H9 (cell line): ENCODE measurements at regions not wholly inside any gene's neighbourhood (a gene's known extent, or its start where the extent isn't known, plus 50 kb on each side); places are given as distances from the start of the nearest gene placed in this dataset.

Experiments
- DNase-seq: peaks from one replicate; pipeline ENCODE4 v3.0.0-alpha.2; 2017
- H2AFZ ChIP-seq: one replicate; pipeline ENCODE4 v1.6.1; 2013; ENCODE audit warnings: mild to moderate bottlenecking, low read length, control low read depth, moderate library complexity
- H2AK5ac ChIP-seq: 2 replicates; pipeline ENCODE4 v1.6.1; 2013; ENCODE audit warnings: low read length, control low read depth, mixed read lengths; ENCODE audit not compliant: insufficient read length
- H2BK120ac ChIP-seq: one replicate; pipeline ENCODE4 v1.6.1; 2013; ENCODE audit warnings: low read depth, mild to moderate bottlenecking, low read length, control low read depth, inconsistent platforms; ENCODE audit not compliant: poor library complexity, severe bottlenecking
- H2BK12ac ChIP-seq: 2 replicates; pipeline ENCODE4 v1.6.1; 2013; ENCODE audit warnings: low read length, control low read depth, mixed read lengths, low read depth; ENCODE audit not compliant: insufficient read length
- H2BK15ac ChIP-seq: 2 replicates; pipeline ENCODE4 v1.6.1; 2013; ENCODE audit warnings: low read depth, low read length, control low read depth
- H2BK20ac ChIP-seq: one replicate; pipeline ENCODE4 v1.6.1; 2013; ENCODE audit warnings: low read depth, mild to moderate bottlenecking, low read length, control low read depth, inconsistent platforms; ENCODE audit not compliant: poor library complexity, severe bottlenecking
- H2BK5ac ChIP-seq: 2 replicates; pipeline ENCODE4 v1.6.1; 2013; ENCODE audit warnings: low read length, control low read depth, mixed read lengths; ENCODE audit not compliant: insufficient read length
- H3K14ac ChIP-seq: 2 replicates; pipeline ENCODE4 v1.6.1; 2013; ENCODE audit warnings: low read length, control low read depth; ENCODE audit not compliant: insufficient read depth
- H3K18ac ChIP-seq: 2 replicates; pipeline ENCODE4 v1.6.1; 2013; ENCODE audit warnings: low read depth, mild to moderate bottlenecking, mixed read lengths, low read length, control low read depth; ENCODE audit not compliant: insufficient read length
- H3K23ac ChIP-seq: 2 replicates; pipeline ENCODE4 v1.6.1; 2013; ENCODE audit warnings: low read length, control low read depth, mixed read lengths, low read depth; ENCODE audit not compliant: insufficient read length
- H3K23me2 ChIP-seq: 2 replicates; pipeline ENCODE4 v1.6.1; 2013; ENCODE audit warnings: low read depth, mild to moderate bottlenecking, mixed read lengths, low read length, control low read depth; ENCODE audit not compliant: insufficient read length, poor library complexity, severe bottlenecking
- H3K27ac ChIP-seq: 2 replicates; pipeline ENCODE4 v1.5.1; 2013; ENCODE audit warnings: low read length, control low read depth, mixed read lengths, low read depth; ENCODE audit not compliant: insufficient read length
- H3K27me3 ChIP-seq: 2 replicates; pipeline ENCODE4 v1.6.1; 2013; ENCODE audit warnings: low read length, control low read depth, inconsistent platforms; ENCODE audit not compliant: insufficient read depth
- H3K4ac ChIP-seq: 2 replicates; pipeline ENCODE4 v1.6.1; 2013; ENCODE audit warnings: low read depth, mild to moderate bottlenecking, control low read depth, inconsistent platforms, low read length, moderate library complexity
- H3K4me1 ChIP-seq: 2 replicates; pipeline ENCODE4 v1.6.1; 2013; ENCODE audit warnings: low read length, control low read depth, inconsistent platforms; ENCODE audit not compliant: insufficient read depth
- H3K4me2 ChIP-seq: 2 replicates; pipeline ENCODE4 v1.6.1; 2013; ENCODE audit warnings: low read length, control low read depth, mixed read lengths; ENCODE audit not compliant: insufficient read length, insufficient read depth
- H3K56ac ChIP-seq: 2 replicates; pipeline ENCODE4 v1.6.1; 2013; ENCODE audit warnings: low read depth, mild to moderate bottlenecking, mixed read lengths, low read length, control low read depth; ENCODE audit not compliant: insufficient read length
- H3K79me1 ChIP-seq: 2 replicates; pipeline ENCODE4 v1.6.1; 2013; ENCODE audit warnings: low read depth, mild to moderate bottlenecking, moderate library complexity, low read length, control low read depth, inconsistent platforms; ENCODE audit not compliant: insufficient read depth, poor library complexity, severe bottlenecking
- H3K79me2 ChIP-seq: 2 replicates; pipeline ENCODE4 v1.6.1; 2013; ENCODE audit warnings: low read length, control low read depth, inconsistent platforms; ENCODE audit not compliant: insufficient read depth
- H3K9ac ChIP-seq: 2 replicates; pipeline ENCODE4 v1.6.1; 2013; ENCODE audit warnings: low read length, control low read depth, mixed read lengths; ENCODE audit not compliant: insufficient read length; ENCODE audit errors: extremely low read depth
- H3K9me3 ChIP-seq: one replicate; pipeline ENCODE4 v1.6.1; 2013; ENCODE audit warnings: low read depth, low read length, inconsistent platforms; ENCODE audit not compliant: control insufficient read depth
- H3T11ph ChIP-seq: one replicate; pipeline ENCODE4 v1.6.1; 2013; ENCODE audit warnings: mild to moderate bottlenecking, low read length, control low read depth, inconsistent platforms
- H4K20me1 ChIP-seq: one replicate; pipeline ENCODE4 v1.6.1; 2013; ENCODE audit not compliant: control insufficient read depth, insufficient read length, insufficient read depth
- H4K5ac ChIP-seq: 2 replicates; pipeline ENCODE4 v1.6.1; 2013; ENCODE audit warnings: low read depth, mild to moderate bottlenecking, mixed read lengths, low read length, control low read depth; ENCODE audit not compliant: insufficient read length
- H4K8ac ChIP-seq: replicated peaks from 2 replicates; pipeline ENCODE4 v1.6.1; 2013; ENCODE audit warnings: low read length, control low read depth, mixed read lengths, low read depth; ENCODE audit not compliant: insufficient read length
- H4K91ac ChIP-seq: 2 replicates; pipeline ENCODE4 v1.6.1; 2013; ENCODE audit warnings: low read depth, mild to moderate bottlenecking, moderate library complexity, mixed read lengths, low read length, control low read depth; ENCODE audit not compliant: insufficient read length
- H3K27ac Mint-ChIP-seq, 3 experiments: 2 replicates in 2 of 3; 3 replicates in 1 of 3; pipeline ENCODE4 v1.8.0; 2020 to 2021; ENCODE audit warnings: mixed read lengths in 3 of 3, mild to moderate bottlenecking in 1 of 3, moderate library complexity in 1 of 3
- H3K27me3 Mint-ChIP-seq: 2 replicates; pipeline ENCODE4 v1.8.0; 2021; ENCODE audit warnings: low read depth, mild to moderate bottlenecking, moderate library complexity, mixed read lengths
- H3K36me3 Mint-ChIP-seq, 3 experiments: 2 replicates in 2 of 3; 3 replicates in 1 of 3; pipeline ENCODE4 v1.8.0; 2020 to 2021; ENCODE audit warnings: low read depth in 3 of 3, mixed read lengths in 3 of 3; ENCODE audit not compliant: insufficient read depth in 1 of 3
- H3K4me1 Mint-ChIP-seq, 2 experiments: 2 replicates each; pipeline ENCODE4 v1.8.0; 2020; ENCODE audit warnings: mixed read lengths in 2 of 2
- H3K4me3 Mint-ChIP-seq, 2 experiments: 2 replicates in 1 of 2; 3 replicates in 1 of 2; pipeline ENCODE4 v1.8.0; 2020 to 2021; ENCODE audit warnings: mild to moderate bottlenecking in 2 of 2, mixed read lengths in 2 of 2, moderate library complexity in 1 of 2
- H3K9me3 Mint-ChIP-seq, 2 experiments: 2 replicates in 1 of 2; 3 replicates in 1 of 2; pipeline ENCODE4 v1.8.0; 2020; ENCODE audit warnings: mild to moderate bottlenecking in 2 of 2, mixed read lengths in 2 of 2, moderate library complexity in 1 of 2
- WGBS: extraction: QIAGEN DNeasy Blood & Tissue Kit; methylation state at CpG from one replicate; pipeline ENCODE4 v1.1.7; 2013; ENCODE audit warnings: missing lambda C conversion rate, low lambda C conversion rate, mixed read lengths; ENCODE audit not compliant: insufficient read length; ENCODE audit errors: extremely low coverage; 5-methylcytosine and 5-hydroxymethylcytosine counted together
- TF ChIP-seq, protein P1 (sequence below): fragments of 200-600 bp; sonication (generic); conservative IDR thresholded peaks from 3 replicates; pipeline ENCODE4 v1.8.0; 2021; ENCODE audit warnings: antibody characterized with exemption, mild to moderate bottlenecking

DNA sequence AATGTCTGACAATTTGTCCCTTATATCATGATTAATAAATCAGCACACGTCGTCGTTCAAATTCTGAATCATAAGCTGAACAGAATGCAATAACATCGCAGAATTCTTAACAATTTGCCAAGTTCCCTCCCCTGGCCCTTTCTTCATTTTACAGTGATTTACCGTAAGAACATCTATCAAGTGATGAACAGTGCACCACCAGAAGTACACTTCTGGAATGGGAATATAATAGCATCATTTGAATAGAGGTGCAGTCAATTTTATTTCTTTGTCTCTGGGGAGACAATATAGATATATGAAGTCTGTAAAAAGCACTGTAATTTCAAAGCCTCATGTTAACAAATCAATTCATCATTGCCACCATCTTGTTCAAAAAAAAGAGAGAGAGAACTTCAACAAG lies 145.1 kb upstream of the SMLR1 start:
- Histone ChIP-seq H3K23me2 (no peaks in the 10 kb centered on the region), H3K4me2 (no peak overlapping the region), H3K27ac (no peak overlapping the region), H3K79me1 (no peaks in the 10 kb centered on the region), H4K5ac (no peak overlapping the region), H2AFZ (no peak overlapping the region), H3K9me3 (no peaks in the 10 kb centered on the region), H2BK120ac (no peak overlapping the region), H3K23ac (no peak overlapping the region), H2BK15ac (no peak overlapping the region), H3K18ac (no peak overlapping the region), H4K91ac (no peak overlapping the region), H4K20me1 (no peaks in the 10 kb centered on the region), H3K14ac (no peak overlapping the region), H3K4ac (no peak overlapping the region), H3T11ph (no peak overlapping the region), H2BK20ac (no peak overlapping the region), H2BK12ac (no peak overlapping the region), H3K9ac (no peak overlapping the region), H3K56ac (no peak overlapping the region), H4K8ac (no peak overlapping the region), H3K27me3 (no peaks in the 10 kb centered on the region), H3K4me1 (no peaks in the 10 kb centered on the region), H2AK5ac (no peak overlapping the region), H3K79me2 (no peaks in the 10 kb centered on the region), H2BK5ac (no peak overlapping the region)
- no peak for DNase-seq
- WGBS: no CpG with 5 or more reads among the region's 5 CpGs
- TF ChIP-seq, protein P1, sequence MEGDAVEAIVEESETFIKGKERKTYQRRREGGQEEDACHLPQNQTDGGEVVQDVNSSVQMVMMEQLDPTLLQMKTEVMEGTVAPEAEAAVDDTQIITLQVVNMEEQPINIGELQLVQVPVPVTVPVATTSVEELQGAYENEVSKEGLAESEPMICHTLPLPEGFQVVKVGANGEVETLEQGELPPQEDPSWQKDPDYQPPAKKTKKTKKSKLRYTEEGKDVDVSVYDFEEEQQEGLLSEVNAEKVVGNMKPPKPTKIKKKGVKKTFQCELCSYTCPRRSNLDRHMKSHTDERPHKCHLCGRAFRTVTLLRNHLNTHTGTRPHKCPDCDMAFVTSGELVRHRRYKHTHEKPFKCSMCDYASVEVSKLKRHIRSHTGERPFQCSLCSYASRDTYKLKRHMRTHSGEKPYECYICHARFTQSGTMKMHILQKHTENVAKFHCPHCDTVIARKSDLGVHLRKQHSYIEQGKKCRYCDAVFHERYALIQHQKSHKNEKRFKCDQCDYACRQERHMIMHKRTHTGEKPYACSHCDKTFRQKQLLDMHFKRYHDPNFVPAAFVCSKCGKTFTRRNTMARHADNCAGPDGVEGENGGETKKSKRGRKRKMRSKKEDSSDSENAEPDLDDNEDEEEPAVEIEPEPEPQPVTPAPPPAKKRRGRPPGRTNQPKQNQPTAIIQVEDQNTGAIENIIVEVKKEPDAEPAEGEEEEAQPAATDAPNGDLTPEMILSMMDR: no peak
- H3K36me3 Mint-ChIP-seq: no peaks in the 10 kb centered on the region
- H3K4me3 Mint-ChIP-seq: no peak overlapping the region
- no peaks in the 10 kb centered on the region; a peak in 2 of 5 replicates for H3K9me3 Mint-ChIP-seq
- no peak overlapping the region for H3K27ac Mint-ChIP-seq
- H3K4me1 Mint-ChIP-seq: peaks cover 0 to 1% of the 10 kb centered on the region in 2 experiments; a peak in 1 of 4 replicates
- H3K27me3 Mint-ChIP-seq: no peaks in the 10 kb centered on the region; the same call in 1 of the 2 replicates
